Endothelial cell of umbilical vein (primary cell): ENCODE measurements at regions not wholly inside any gene's neighbourhood (a gene's known extent, or its start where the extent isn't known, plus 50 kb on each side); places are given as distances from the start of the nearest gene placed in this dataset.

Experiments
- BruUV-seq: library from RNA; stranded (reverse); fragments of 400-500 nt; replicated peaks from 2 replicates; lab custom pipeline; 2021; lab: Mats Ljungman, UMichigan
- CTCF ChIA-PET: fragments of 300-600, 350-600 bp; sonication (Branson Sonifier 250); formaldehyde crosslinking; loops from one replicate; lab custom pipeline; 2021; ENCODE audit warnings: antibody characterized with exemption, inconsistent platforms; lab: Charles Lee
- POLR2A ChIA-PET: fragments of 300-600, 350-600 bp; sonication (Branson Sonifier 250); formaldehyde crosslinking; loops from one replicate; lab custom pipeline; 2021; ENCODE audit warnings: antibody characterized with exemption, inconsistent platforms; lab: Charles Lee
- DNase-seq: peaks from one replicate; pipeline ENCODE4 v3.0.0-alpha.2; 2011; ENCODE audit warnings: low read depth, low spot score
- FAIRE-seq: peaks from 2 replicates; lab custom pipeline; 2011; peaks lifted over from hg19 to GRCh38; lab: Jason Lieb, UNC
- H2AFZ ChIP-seq: 2 replicates; pipeline ENCODE4 v1.6.0; 2012; ENCODE audit warnings: low read depth, low read length, control low read depth, inconsistent platforms
- H3K27ac ChIP-seq: 2 replicates; pipeline ENCODE4 v1.5.1; 2011; ENCODE audit warnings: low read depth, mild to moderate bottlenecking, control low read depth, low read length, moderate library complexity; ENCODE audit not compliant: insufficient read depth
- H3K27me3 ChIP-seq, 2 experiments: 2 replicates each; pipeline versions ENCODE4 v1.6.0 to v1.6.1; 2011; ENCODE audit warnings: low read length in 2 of 2, mixed read lengths in 1 of 2; ENCODE audit not compliant: control insufficient read depth in 2 of 2, insufficient read depth in 2 of 2
- H3K36me3 ChIP-seq, 2 experiments: 2 replicates in 1 of 2; 3 replicates in 1 of 2; pipeline ENCODE4 v1.5.1; 2011; ENCODE audit warnings: low read length in 2 of 2, mild to moderate bottlenecking in 1 of 2, moderate library complexity in 1 of 2; ENCODE audit not compliant: control insufficient read depth in 2 of 2, insufficient read depth in 2 of 2; ENCODE audit errors: extremely low read depth in 1 of 2
- H3K4me1 ChIP-seq: 3 replicates; pipeline ENCODE4 v1.5.1; 2011; ENCODE audit warnings: mild to moderate bottlenecking, low read length; ENCODE audit not compliant: control insufficient read depth, insufficient read depth; ENCODE audit errors: extremely low read depth
- H3K4me2 ChIP-seq: 2 replicates; pipeline ENCODE4 v1.6.1; 2011; ENCODE audit warnings: low read length, control low read depth, mixed read lengths; ENCODE audit not compliant: insufficient read depth
- H3K4me3 ChIP-seq, 3 experiments: fragments of 200-600 bp in 1 of 3; sonication (generic), shearing (Covaris generic) in 1 of 3; replicated peaks in 1 of 3; 2 replicates each; pipeline ENCODE4 v1.5.1; 2011 to 2016; ENCODE audit warnings: control low read depth in 3 of 3, low read length in 3 of 3, mild to moderate bottlenecking in 2 of 3, inconsistent platforms in 1 of 3, low read depth in 1 of 3, moderate library complexity in 1 of 3; ENCODE audit not compliant: insufficient read depth in 1 of 3
- H3K79me2 ChIP-seq: 2 replicates; pipeline ENCODE4 v1.6.0; 2012; ENCODE audit warnings: low read length, inconsistent platforms; ENCODE audit not compliant: control insufficient read depth, insufficient read depth
- H3K9ac ChIP-seq: replicated peaks from 2 replicates; pipeline ENCODE3; 2011; ENCODE audit warnings: low read length, control low read depth; ENCODE audit not compliant: insufficient read depth; ENCODE audit errors: extremely low read depth
- H3K9me1 ChIP-seq: replicated peaks from 3 replicates; pipeline ENCODE4 v1.6.0; 2011; ENCODE audit warnings: mild to moderate bottlenecking, low read length; ENCODE audit not compliant: control insufficient read depth, insufficient read depth; ENCODE audit errors: extremely low read depth
- H3K9me3 ChIP-seq: replicated peaks from 2 replicates; pipeline ENCODE4 v1.5.1; 2012; ENCODE audit warnings: low read length, inconsistent platforms; ENCODE audit not compliant: control insufficient read depth, insufficient read depth
- H4K20me1 ChIP-seq: replicated peaks from 2 replicates; pipeline ENCODE3; 2011; ENCODE audit warnings: mild to moderate bottlenecking, low read length; ENCODE audit not compliant: control insufficient read depth, insufficient read depth; ENCODE audit errors: extremely low read depth
- CTCF ChIP-seq, 2 donors: IDR thresholded peaks; 1 replicate in 1 of 2; 2 replicates in 1 of 2; pipeline ENCODE4 v1.5.1; 2011; ENCODE audit warnings: low read length in 2 of 2, mild to moderate bottlenecking in 2 of 2, moderate library complexity in 2 of 2, control low read depth in 1 of 2, inconsistent platforms in 1 of 2, low read depth in 1 of 2; ENCODE audit not compliant: insufficient read depth in 1 of 2; ENCODE audit errors: extremely low read depth in 1 of 2
- EZH2 ChIP-seq: IDR thresholded peaks from 2 replicates; pipeline ENCODE4 v1.6.1; 2012; ENCODE audit warnings: borderline replicate concordance, low read depth, mild to moderate bottlenecking, moderate library complexity, low read length, inconsistent platforms; ENCODE audit not compliant: severe bottlenecking
- FOS ChIP-seq: IDR thresholded peaks from 2 replicates; pipeline ENCODE4 v1.6.1; 2011; ENCODE audit warnings: mild to moderate bottlenecking, low read length, moderate library complexity, borderline replicate concordance; ENCODE audit not compliant: insufficient read depth
- GATA2 ChIP-seq: IDR thresholded peaks from 2 replicates; pipeline ENCODE4 v1.7.0; 2011; ENCODE audit warnings: low read depth, mild to moderate bottlenecking, moderate library complexity, mixed read lengths, low read length; ENCODE audit not compliant: insufficient read length, insufficient read depth
- JUN ChIP-seq: IDR thresholded peaks from 2 replicates; pipeline ENCODE4 v1.6.1; 2011; ENCODE audit warnings: borderline replicate concordance, low read depth; ENCODE audit not compliant: insufficient read length, insufficient read depth
- MYC ChIP-seq: IDR thresholded peaks from one replicate; pipeline ENCODE4 v1.6.1; 2011; ENCODE audit warnings: mild to moderate bottlenecking, low read depth, low read length
- POLR2A ChIP-seq: IDR thresholded peaks from 2 replicates; pipeline ENCODE4 v1.6.1; 2012; ENCODE audit warnings: low read depth, mild to moderate bottlenecking, control low read depth, low read length
- POLR2AphosphoS5 ChIP-seq: IDR thresholded peaks from 2 replicates; pipeline ENCODE4 v1.6.1; 2012; ENCODE audit warnings: low read depth, mild to moderate bottlenecking, control low read depth, low read length, moderate library complexity; ENCODE audit not compliant: insufficient read depth
- dilution Hi-C: fragments of 300-500 bp; cut with MboI; formaldehyde crosslinking; loops from one replicate; pipeline ENCODE4 v1.15.0; 2019; ENCODE audit warnings: low sequenced_read_pairs; ENCODE audit not compliant: extremely low pct_ligation_motif_present
- intact Hi-C: fragments of 100-400 bp; cut with micrococcal nuclease; formaldehyde crosslinking; loops from one replicate; pipeline ENCODE4 v1.10.0; 2022
- TF ChIP-seq, protein P1 (sequence below): IDR thresholded peaks from 2 replicates; pipeline ENCODE4 v1.6.1; 2011; ENCODE audit not compliant: insufficient read depth, insufficient read length

- no peaks in the 10 kb centered on the region for H3K79me2 ChIP-seq
These were observed 119.5 kb downstream of the TBX19 start for GRCh38 chr1:168400139-168400538.

More at GRCh38 chr1:168400139-168400538, 119.5 kb downstream of the TBX19 start:
- Histone ChIP-seq H3K4me2 (no peak overlapping the region), H3K4me1 (no peaks in the 10 kb centered on the region), H3K9me1 (no peaks in the 10 kb centered on the region), H3K36me3 (no peaks in the 10 kb centered on the region), H3K27me3 (peaks cover 0 to 1% of the 10 kb centered on the region in 2 experiments), H4K20me1 (no peaks in the 10 kb centered on the region), H2AFZ (no peak overlapping the region), H3K9me3 (no peaks in the 10 kb centered on the region), H3K27ac (no peak overlapping the region), H3K4me3 (no peak overlapping the region), H3K9ac (no peak overlapping the region)
- intact Hi-C loops, result no loop called here
- ChIA-PET CTCF (no interaction called here), POLR2A (no interaction called here)
- no TSS peak for BruUV-seq
- FAIRE-seq (no peak), DNase-seq (no peak)
- dilution Hi-C loops, result no loop called here
- no peak for TF ChIP-seq POLR2A
- TF ChIP-seq CTCF (IDR thresholded peaks at IDR 0.05; ENCODE audit: extremely low read depth in 1 of 2, insufficient read depth in 1 of 2, low read depth in 1 of 2, low read length in 2 of 2), result no peak
- TF ChIP-seq POLR2AphosphoS5, result no peak
- TF ChIP-seq EZH2, result no peak
- no peak for TF ChIP-seq GATA2
- TF ChIP-seq, protein P1, sequence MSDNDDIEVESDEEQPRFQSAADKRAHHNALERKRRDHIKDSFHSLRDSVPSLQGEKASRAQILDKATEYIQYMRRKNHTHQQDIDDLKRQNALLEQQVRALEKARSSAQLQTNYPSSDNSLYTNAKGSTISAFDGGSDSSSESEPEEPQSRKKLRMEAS, result no peak
- TF ChIP-seq FOS, result no peak
- TF ChIP-seq MYC, result no peak
- no peak for TF ChIP-seq JUN
